ENCODE measurements at regions not wholly inside any gene's neighbourhood (a gene's known extent, or its start where the extent isn't known, plus 50 kb on each side); places are given as distances from the start of the nearest gene placed in this dataset.

DNA sequence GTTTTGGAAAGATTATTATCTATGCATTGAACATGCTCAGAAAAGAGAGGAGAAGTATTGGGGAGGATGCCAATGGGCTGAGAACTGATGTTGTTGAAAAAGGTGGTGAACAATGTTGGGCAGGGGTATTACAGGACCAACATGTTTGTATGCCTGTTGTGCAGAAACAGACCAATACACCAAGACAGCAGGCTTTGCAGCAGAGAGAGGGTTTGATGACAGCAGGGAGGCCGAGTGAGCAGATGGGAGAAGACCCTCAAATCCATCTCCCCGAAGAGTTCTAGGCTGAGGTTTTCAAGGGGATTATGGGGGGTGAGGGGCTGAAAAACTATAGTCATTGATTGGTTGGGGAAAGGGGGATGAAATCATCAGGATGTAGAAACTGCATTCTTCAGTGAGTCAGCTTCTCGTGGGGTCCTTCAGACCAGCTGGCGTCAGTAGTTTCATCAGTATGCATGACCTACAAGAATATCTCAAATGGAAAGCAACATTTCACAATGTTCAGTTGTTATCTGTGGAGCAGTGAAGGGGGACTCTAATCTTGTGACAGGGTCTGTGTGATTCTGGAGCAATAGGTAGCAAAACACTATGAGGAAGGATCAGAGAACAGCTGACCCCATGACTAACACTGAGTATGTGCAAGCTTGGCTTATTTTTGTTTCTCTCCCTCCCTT, 167.8 kb downstream of the BAMBI start:
- TF ChIP-seq, protein P1, sequence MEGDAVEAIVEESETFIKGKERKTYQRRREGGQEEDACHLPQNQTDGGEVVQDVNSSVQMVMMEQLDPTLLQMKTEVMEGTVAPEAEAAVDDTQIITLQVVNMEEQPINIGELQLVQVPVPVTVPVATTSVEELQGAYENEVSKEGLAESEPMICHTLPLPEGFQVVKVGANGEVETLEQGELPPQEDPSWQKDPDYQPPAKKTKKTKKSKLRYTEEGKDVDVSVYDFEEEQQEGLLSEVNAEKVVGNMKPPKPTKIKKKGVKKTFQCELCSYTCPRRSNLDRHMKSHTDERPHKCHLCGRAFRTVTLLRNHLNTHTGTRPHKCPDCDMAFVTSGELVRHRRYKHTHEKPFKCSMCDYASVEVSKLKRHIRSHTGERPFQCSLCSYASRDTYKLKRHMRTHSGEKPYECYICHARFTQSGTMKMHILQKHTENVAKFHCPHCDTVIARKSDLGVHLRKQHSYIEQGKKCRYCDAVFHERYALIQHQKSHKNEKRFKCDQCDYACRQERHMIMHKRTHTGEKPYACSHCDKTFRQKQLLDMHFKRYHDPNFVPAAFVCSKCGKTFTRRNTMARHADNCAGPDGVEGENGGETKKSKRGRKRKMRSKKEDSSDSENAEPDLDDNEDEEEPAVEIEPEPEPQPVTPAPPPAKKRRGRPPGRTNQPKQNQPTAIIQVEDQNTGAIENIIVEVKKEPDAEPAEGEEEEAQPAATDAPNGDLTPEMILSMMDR (conservative IDR thresholded peaks at IDR 0.05) = no peak
- TF ChIP-seq ZFX (IDR thresholded peaks at IDR 0.05) = no peak
